ENCODE measurements at regions not wholly inside any gene's neighbourhood (a gene's known extent, or its start where the extent isn't known, plus 50 kb on each side); places are given as distances from the start of the nearest gene placed in this dataset.

DNA sequence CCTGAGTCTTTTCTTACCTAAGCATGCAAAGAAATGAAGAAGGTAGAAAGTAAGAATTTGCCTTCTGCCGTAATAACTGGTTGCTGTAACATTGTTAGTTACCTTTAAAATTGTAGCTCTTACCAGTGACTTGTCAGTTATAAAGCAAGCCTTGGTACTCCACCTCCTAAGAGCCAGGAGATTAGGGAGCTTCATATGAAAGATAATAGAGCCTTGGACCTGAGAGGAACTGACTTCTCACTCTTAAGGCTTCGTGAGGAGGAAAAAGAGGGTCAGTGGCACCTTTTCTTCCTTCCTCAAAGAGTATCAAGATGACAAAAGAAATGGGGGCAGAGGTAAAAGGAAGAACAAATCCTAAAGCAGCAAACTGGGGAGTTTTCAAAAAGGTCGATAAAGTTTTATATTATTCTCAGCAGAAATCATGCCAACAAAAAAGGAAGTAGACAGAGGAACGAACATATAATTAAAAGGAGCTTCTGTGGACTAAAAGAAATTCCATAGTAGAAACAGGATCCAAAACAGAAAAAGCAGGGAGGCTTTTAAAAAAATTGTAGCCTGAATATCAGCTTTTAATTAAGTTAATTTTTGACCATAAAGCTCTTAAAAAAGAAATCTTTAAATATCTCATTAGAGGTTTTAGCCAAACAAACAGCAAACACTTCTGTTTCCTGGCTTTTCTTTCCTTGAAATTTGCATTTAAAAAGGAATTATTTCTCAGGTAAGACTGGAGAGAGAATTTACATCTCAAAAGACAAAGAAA lies 847.1 kb upstream of the ALCAM start:
- TF ChIP-seq, protein P1, sequence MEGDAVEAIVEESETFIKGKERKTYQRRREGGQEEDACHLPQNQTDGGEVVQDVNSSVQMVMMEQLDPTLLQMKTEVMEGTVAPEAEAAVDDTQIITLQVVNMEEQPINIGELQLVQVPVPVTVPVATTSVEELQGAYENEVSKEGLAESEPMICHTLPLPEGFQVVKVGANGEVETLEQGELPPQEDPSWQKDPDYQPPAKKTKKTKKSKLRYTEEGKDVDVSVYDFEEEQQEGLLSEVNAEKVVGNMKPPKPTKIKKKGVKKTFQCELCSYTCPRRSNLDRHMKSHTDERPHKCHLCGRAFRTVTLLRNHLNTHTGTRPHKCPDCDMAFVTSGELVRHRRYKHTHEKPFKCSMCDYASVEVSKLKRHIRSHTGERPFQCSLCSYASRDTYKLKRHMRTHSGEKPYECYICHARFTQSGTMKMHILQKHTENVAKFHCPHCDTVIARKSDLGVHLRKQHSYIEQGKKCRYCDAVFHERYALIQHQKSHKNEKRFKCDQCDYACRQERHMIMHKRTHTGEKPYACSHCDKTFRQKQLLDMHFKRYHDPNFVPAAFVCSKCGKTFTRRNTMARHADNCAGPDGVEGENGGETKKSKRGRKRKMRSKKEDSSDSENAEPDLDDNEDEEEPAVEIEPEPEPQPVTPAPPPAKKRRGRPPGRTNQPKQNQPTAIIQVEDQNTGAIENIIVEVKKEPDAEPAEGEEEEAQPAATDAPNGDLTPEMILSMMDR (IDR thresholded peaks at IDR 0.05; ENCODE audit: poor library complexity, severe bottlenecking): no peak
- no peak for TF ChIP-seq SMC3 (conservative IDR thresholded peaks at IDR 0.05; ENCODE audit: poor library complexity)
- TF ChIP-seq RAD21 (conservative IDR thresholded peaks at IDR 0.05): no peak
- TF ChIP-seq TAF1 (IDR thresholded peaks at IDR 0.05; ENCODE audit: low read depth): no peak
